ENCODE measurements at regions not wholly inside any gene's neighbourhood (a gene's known extent, or its start where the extent isn't known, plus 50 kb on each side); places are given as distances from the start of the nearest gene placed in this dataset.

DNA sequence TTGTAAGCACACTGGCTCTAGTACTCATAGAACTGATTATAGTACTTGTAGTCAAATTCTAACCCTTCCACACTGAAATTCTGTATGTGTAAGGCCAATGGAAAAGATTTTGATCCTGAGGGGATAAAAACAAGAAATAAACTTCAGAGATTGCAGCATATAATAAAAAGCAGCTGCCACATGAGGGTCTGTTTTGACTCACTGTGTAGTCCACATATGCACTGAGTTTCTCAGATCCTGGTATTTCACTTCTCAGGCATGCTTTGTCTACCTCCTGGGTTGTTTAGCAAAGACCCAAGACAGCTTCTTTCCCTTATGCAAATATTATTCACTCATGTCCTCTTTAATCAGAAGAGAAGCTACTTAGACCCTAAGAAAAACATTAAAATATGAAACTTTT is 71.1 kb upstream of the SLC5A12 start:
- H3K9me3 ChIP-seq (ENCODE audit: low read depth, low read length): no peaks in the 10 kb centered on the region
- no peak overlapping the region for H3K4me2 ChIP-seq (ENCODE audit: insufficient read depth, low read length)
- no peak overlapping the region for H3K4me3 ChIP-seq (ENCODE audit: insufficient read depth, low read length)
- H4K20me1 ChIP-seq (ENCODE audit: insufficient read depth, low read length): no peaks in the 10 kb centered on the region
- H3K79me2 ChIP-seq (ENCODE audit: insufficient read depth, low read length): no peaks in the 10 kb centered on the region
- no peaks in the 10 kb centered on the region for H3K4me1 ChIP-seq (ENCODE audit: insufficient read depth, low read length)
- H2AFZ ChIP-seq (ENCODE audit: low read length): no peak overlapping the region
- DNase-seq (ENCODE audit: insufficient read length, low spot score, missing footprints): no peak
- no peaks in the 10 kb centered on the region for H3K27me3 ChIP-seq (ENCODE audit: insufficient read depth, low read length)
- no peaks in the 10 kb centered on the region for H3K36me3 ChIP-seq (ENCODE audit: insufficient read depth, low read length)
- H3K27ac ChIP-seq (ENCODE audit: low read depth, low read length): no peak overlapping the region
- TF ChIP-seq, protein P1, sequence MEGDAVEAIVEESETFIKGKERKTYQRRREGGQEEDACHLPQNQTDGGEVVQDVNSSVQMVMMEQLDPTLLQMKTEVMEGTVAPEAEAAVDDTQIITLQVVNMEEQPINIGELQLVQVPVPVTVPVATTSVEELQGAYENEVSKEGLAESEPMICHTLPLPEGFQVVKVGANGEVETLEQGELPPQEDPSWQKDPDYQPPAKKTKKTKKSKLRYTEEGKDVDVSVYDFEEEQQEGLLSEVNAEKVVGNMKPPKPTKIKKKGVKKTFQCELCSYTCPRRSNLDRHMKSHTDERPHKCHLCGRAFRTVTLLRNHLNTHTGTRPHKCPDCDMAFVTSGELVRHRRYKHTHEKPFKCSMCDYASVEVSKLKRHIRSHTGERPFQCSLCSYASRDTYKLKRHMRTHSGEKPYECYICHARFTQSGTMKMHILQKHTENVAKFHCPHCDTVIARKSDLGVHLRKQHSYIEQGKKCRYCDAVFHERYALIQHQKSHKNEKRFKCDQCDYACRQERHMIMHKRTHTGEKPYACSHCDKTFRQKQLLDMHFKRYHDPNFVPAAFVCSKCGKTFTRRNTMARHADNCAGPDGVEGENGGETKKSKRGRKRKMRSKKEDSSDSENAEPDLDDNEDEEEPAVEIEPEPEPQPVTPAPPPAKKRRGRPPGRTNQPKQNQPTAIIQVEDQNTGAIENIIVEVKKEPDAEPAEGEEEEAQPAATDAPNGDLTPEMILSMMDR (IDR thresholded peaks at IDR 0.05; ENCODE audit: extremely low read depth, low read depth, low read length): no peak

DNA sequence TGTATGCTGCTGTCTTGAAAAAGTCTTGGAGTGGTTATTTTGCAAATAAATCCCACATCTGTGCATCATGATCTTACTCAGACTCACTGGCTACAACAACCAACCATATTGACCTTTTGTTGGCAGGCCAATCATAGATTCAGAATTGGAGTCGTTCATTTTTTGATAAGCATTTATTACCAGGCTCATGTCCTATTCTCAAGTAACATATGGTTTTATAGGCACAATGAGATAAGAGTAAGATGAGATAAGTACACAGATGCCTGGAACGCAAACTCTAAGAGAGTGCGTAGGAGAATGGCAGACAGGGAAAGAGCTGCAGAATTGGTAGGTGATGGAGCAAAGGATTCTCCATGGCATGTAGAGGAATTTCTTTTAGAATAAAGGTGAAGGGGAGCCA is 71.6 kb upstream of the SLC5A12 start:
- Histone ChIP-seq H3K4me3 (ENCODE audit: insufficient read depth, low read length) (no peak overlapping the region), H3K79me2 (ENCODE audit: insufficient read depth, low read length) (no peaks in the 10 kb centered on the region)

DNA sequence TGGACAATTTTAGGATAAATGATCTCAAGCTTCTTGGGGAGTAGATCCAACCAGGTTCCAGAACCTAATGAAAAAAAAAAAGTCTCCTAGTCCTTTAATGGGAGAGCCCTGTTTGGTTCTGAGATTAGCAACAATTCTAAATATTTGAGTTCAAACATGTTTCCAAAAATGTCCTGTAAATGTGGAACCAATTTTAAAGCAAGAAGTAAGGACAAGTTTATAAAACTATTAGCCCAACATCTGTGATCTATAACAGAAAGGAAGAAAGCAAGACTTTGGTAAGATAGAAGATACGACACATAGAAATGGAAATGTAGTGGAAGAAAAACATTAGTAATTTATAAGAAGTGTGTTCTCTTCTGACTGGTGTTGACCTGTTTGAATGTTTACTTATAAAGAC is 79.7 kb upstream of the SLC5A12 start:
- no peaks in the 10 kb centered on the region for H4K20me1 ChIP-seq (ENCODE audit: insufficient read depth, low read length)
- no peak for DNase-seq (ENCODE audit: insufficient read length, low spot score, missing footprints)

More for the DNA sequence above, 71.6 kb upstream of the SLC5A12 start:
- H3K4me2 ChIP-seq (ENCODE audit: insufficient read depth, low read length): no peak overlapping the region
- H3K9me3 ChIP-seq (ENCODE audit: low read depth, low read length): no peaks in the 10 kb centered on the region
- no peaks in the 10 kb centered on the region for H3K36me3 ChIP-seq (ENCODE audit: insufficient read depth, low read length)
- no peak for DNase-seq (ENCODE audit: insufficient read length, low spot score, missing footprints)
- H3K27ac ChIP-seq (ENCODE audit: low read depth, low read length): no peak overlapping the region
- H3K27me3 ChIP-seq (ENCODE audit: insufficient read depth, low read length): no peaks in the 10 kb centered on the region
- TF ChIP-seq, protein P1 (IDR thresholded peaks at IDR 0.05; ENCODE audit: extremely low read depth, low read depth, low read length): no peak
- no peaks in the 10 kb centered on the region for H3K4me1 ChIP-seq (ENCODE audit: insufficient read depth, low read length)
- H2AFZ ChIP-seq (ENCODE audit: low read length): no peak overlapping the region
- no peaks in the 10 kb centered on the region for H4K20me1 ChIP-seq (ENCODE audit: insufficient read depth, low read length)

DNA sequence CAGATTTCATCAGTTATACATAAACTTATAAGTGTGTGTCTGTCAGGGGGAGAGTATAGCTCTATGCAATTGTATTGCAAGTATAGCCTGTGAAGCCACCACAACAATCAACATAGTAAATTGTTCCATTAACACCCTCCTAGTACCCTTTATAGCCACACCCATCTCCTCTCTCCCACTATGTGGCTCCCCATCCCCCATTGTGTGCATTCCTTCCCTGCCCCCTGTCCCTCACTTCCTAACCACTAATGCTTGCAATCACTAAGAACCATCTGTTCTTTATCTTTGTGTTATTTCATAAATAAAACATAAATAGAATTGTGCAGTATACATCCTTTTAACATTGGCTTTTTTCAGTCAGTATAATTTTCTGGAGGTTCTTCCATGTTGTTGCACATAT is 83.1 kb upstream of the SLC5A12 start:
- peaks cover 4% of the 10 kb centered on the region for H3K4me1 ChIP-seq (ENCODE audit: insufficient read depth, low read length)
- no peaks in the 10 kb centered on the region for H3K27me3 ChIP-seq (ENCODE audit: insufficient read depth, low read length)
- H3K36me3 ChIP-seq (ENCODE audit: insufficient read depth, low read length): no peaks in the 10 kb centered on the region
- H4K20me1 ChIP-seq (ENCODE audit: insufficient read depth, low read length): no peaks in the 10 kb centered on the region
- H3K27ac ChIP-seq (ENCODE audit: low read depth, low read length): no peak overlapping the region
- no peak overlapping the region for H2AFZ ChIP-seq (ENCODE audit: low read length)
- H3K4me2 ChIP-seq (ENCODE audit: insufficient read depth, low read length): no peak overlapping the region
- no peak for DNase-seq (ENCODE audit: insufficient read length, low spot score, missing footprints)
- H3K4me3 ChIP-seq (ENCODE audit: insufficient read depth, low read length): no peak overlapping the region
- no peaks in the 10 kb centered on the region for H3K9me3 ChIP-seq (ENCODE audit: low read depth, low read length)
- no peaks in the 10 kb centered on the region for H3K79me2 ChIP-seq (ENCODE audit: insufficient read depth, low read length)
- TF ChIP-seq, protein P1 (IDR thresholded peaks at IDR 0.05; ENCODE audit: extremely low read depth, low read depth, low read length): no peak

More for the DNA sequence above, 79.7 kb upstream of the SLC5A12 start:
- H3K27ac ChIP-seq (ENCODE audit: low read depth, low read length): no peak overlapping the region
- TF ChIP-seq, protein P1 (IDR thresholded peaks at IDR 0.05; ENCODE audit: extremely low read depth, low read depth, low read length): no peak
- H3K27me3 ChIP-seq (ENCODE audit: insufficient read depth, low read length): no peaks in the 10 kb centered on the region
- no peaks in the 10 kb centered on the region for H3K79me2 ChIP-seq (ENCODE audit: insufficient read depth, low read length)
- H3K9me3 ChIP-seq (ENCODE audit: low read depth, low read length): no peaks in the 10 kb centered on the region
- H3K4me3 ChIP-seq (ENCODE audit: insufficient read depth, low read length): no peak overlapping the region
- H3K36me3 ChIP-seq (ENCODE audit: insufficient read depth, low read length): no peaks in the 10 kb centered on the region
- no peak overlapping the region for H2AFZ ChIP-seq (ENCODE audit: low read length)
- H3K4me1 ChIP-seq (ENCODE audit: insufficient read depth, low read length): peaks cover 4% of the 10 kb centered on the region
- no peak overlapping the region for H3K4me2 ChIP-seq (ENCODE audit: insufficient read depth, low read length)
